DND-41 (cell line): ENCODE measurements at regions not wholly inside any gene's neighbourhood (a gene's known extent, or its start where the extent isn't known, plus 50 kb on each side); places are given as distances from the start of the nearest gene placed in this dataset.

Source experiments
- EZH2 ChIP-seq: IDR thresholded peaks from 3 replicates; pipeline ENCODE4 v1.6.1; 2012; ENCODE audit warnings: borderline replicate concordance, low read depth, mild to moderate bottlenecking, moderate library complexity, low read length, inconsistent platforms; ENCODE audit not compliant: severe bottlenecking
- TF ChIP-seq, protein P1 (sequence below): IDR thresholded peaks from 2 replicates; pipeline ENCODE4 v1.5.1; 2012; ENCODE audit warnings: borderline replicate concordance, low read length, moderate library complexity, mild to moderate bottlenecking; ENCODE audit not compliant: poor library complexity, severe bottlenecking; ENCODE audit errors: extremely low read depth

DNA sequence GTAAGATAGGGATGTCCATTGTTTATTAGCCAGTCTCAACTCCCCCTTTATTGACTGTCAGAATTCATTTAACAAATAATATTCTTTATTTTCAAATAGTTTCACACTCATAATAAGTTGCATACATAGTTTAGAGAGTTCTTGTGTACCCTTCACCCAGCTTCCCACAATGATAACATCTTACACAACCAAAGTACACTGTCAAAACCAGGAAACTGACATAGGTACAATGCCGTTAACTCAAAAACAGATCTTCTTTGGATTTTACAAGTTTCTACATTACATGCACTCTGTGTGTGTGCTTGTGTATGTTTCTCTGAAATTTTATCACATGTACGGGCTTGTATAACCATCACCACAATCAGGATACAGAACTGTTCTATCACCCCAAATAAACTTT, 64.4 kb upstream of the IFNLR1 start:
- TF ChIP-seq, protein P1, sequence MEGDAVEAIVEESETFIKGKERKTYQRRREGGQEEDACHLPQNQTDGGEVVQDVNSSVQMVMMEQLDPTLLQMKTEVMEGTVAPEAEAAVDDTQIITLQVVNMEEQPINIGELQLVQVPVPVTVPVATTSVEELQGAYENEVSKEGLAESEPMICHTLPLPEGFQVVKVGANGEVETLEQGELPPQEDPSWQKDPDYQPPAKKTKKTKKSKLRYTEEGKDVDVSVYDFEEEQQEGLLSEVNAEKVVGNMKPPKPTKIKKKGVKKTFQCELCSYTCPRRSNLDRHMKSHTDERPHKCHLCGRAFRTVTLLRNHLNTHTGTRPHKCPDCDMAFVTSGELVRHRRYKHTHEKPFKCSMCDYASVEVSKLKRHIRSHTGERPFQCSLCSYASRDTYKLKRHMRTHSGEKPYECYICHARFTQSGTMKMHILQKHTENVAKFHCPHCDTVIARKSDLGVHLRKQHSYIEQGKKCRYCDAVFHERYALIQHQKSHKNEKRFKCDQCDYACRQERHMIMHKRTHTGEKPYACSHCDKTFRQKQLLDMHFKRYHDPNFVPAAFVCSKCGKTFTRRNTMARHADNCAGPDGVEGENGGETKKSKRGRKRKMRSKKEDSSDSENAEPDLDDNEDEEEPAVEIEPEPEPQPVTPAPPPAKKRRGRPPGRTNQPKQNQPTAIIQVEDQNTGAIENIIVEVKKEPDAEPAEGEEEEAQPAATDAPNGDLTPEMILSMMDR, result no peak
- no peak for TF ChIP-seq EZH2
